Hepatocyte (in vitro differentiated cells): ENCODE measurements at regions not wholly inside any gene's neighbourhood (a gene's known extent, or its start where the extent isn't known, plus 50 kb on each side); places are given as distances from the start of the nearest gene placed in this dataset.
"Not testable (repeated sequence)": the region's sequence is repeated elsewhere in the genome, so short reads cannot be mapped to it uniquely, and the experiment has no call there.

Experiments used
- DNase-seq: peaks from one replicate; pipeline ENCODE4 v3.0.0-alpha.2; 2016; ENCODE audit warnings: low spot score
- H2AFZ ChIP-seq: fragments of 200-600 bp; sonication (generic); 2 replicates; pipeline ENCODE4 v1.6.0; 2016; ENCODE audit warnings: antibody characterized with exemption, mild to moderate bottlenecking
- H3K27ac ChIP-seq: fragments of 200-600 bp; sonication (generic); 2 replicates; pipeline ENCODE4 v1.5.1; 2016; ENCODE audit warnings: mild to moderate bottlenecking
- H3K27me3 ChIP-seq: fragments of 200-600 bp; sonication (generic); 2 replicates; pipeline ENCODE4 v1.6.1; 2016
- H3K36me3 ChIP-seq: fragments of 200-600 bp; sonication (generic); replicated peaks from 2 replicates; pipeline ENCODE4 v1.5.1; 2016; ENCODE audit warnings: low read depth; ENCODE audit not compliant: insufficient read depth
- H3K4me1 ChIP-seq: fragments of 200-600 bp; sonication (generic); 2 replicates; pipeline ENCODE4 v1.5.1; 2016; ENCODE audit warnings: mild to moderate bottlenecking, moderate library complexity; ENCODE audit not compliant: insufficient read depth
- H3K4me2 ChIP-seq: fragments of 200-600 bp; sonication (generic); 2 replicates; pipeline ENCODE4 v1.6.0; 2016
- H3K4me3 ChIP-seq: fragments of 200-600 bp; sonication (generic); 2 replicates; pipeline ENCODE4 v1.5.1; 2016; ENCODE audit warnings: mild to moderate bottlenecking
- H3K79me2 ChIP-seq: fragments of 200-600 bp; sonication (generic); 2 replicates; pipeline ENCODE4 v1.6.0; 2017; ENCODE audit warnings: mild to moderate bottlenecking
- H3K9me2 ChIP-seq: fragments of 200-600 bp; sonication (generic); replicated peaks from 2 replicates; pipeline ENCODE4 v1.6.0; 2017; ENCODE audit warnings: mild to moderate bottlenecking; ENCODE audit not compliant: insufficient read depth
- H3K9me3 ChIP-seq: fragments of 200-600 bp; sonication (generic); 2 replicates; pipeline ENCODE4 v1.5.1; 2016; ENCODE audit warnings: low read depth, mild to moderate bottlenecking
- H4K20me1 ChIP-seq: fragments of 200-600 bp; sonication (generic); 2 replicates; pipeline ENCODE4 v1.6.0; 2016; ENCODE audit warnings: mild to moderate bottlenecking; ENCODE audit not compliant: insufficient read depth, poor library complexity, severe bottlenecking
- CTCF ChIP-seq: fragments of 200-600 bp; sonication (generic); IDR thresholded peaks from 2 replicates; pipeline ENCODE4 v1.5.1; 2016; ENCODE audit warnings: antibody characterized with exemption, mild to moderate bottlenecking; ENCODE audit not compliant: poor library complexity
- EZH2 ChIP-seq: fragments of 200-600 bp; sonication (generic); IDR thresholded peaks from 2 replicates; pipeline ENCODE4 v1.6.1; 2016; ENCODE audit warnings: antibody characterized with exemption, mild to moderate bottlenecking, borderline replicate concordance
- EZH2phosphoT487 ChIP-seq: fragments of 200-600 bp; sonication (generic); IDR thresholded peaks from one replicate; pipeline ENCODE4 v1.6.1; 2018; ENCODE audit warnings: antibody characterized with exemption, mild to moderate bottlenecking, low read depth, moderate library complexity; ENCODE audit not compliant: unreplicated experiment, severe bottlenecking
- WGBS: methylation state at CpG from one replicate; pipeline ENCODE4 v1.1.6; 2016; ENCODE audit warnings: low lambda C conversion rate; ENCODE audit errors: missing lambda C conversion rate; 5-methylcytosine and 5-hydroxymethylcytosine counted together

- H3K4me2 ChIP-seq: no peak overlapping the region
- no peaks in the 10 kb centered on the region for H3K9me3 ChIP-seq
- DNase-seq: peak; percentile 13
- WGBS: 81% methylated on average over 4 of the region's 4 CpGs
- no peaks in the 10 kb centered on the region for H3K9me2 ChIP-seq
- no peak overlapping the region for H3K27ac ChIP-seq
- H3K27me3 ChIP-seq: no peaks in the 10 kb centered on the region
- TF ChIP-seq CTCF (no peak), EZH2phosphoT487 (no peak), EZH2 (no peak)
- H3K36me3 ChIP-seq: no peaks in the 10 kb centered on the region
- H3K79me2 ChIP-seq: no peaks in the 10 kb centered on the region
- H3K4me1 ChIP-seq: no peaks in the 10 kb centered on the region
- H3K4me3 ChIP-seq: no peak overlapping the region
- H2AFZ ChIP-seq: no peak overlapping the region
- no peaks in the 10 kb centered on the region for H4K20me1 ChIP-seq
Observed at GRCh38 chr6:22133357-22133756, 163.5 kb downstream of the PRL start.

GRCh38 chr6:22134308-22134707, 162.5 kb downstream of the PRL start:
- Histone ChIP-seq H3K9me2 (no peaks in the 10 kb centered on the region), H2AFZ (no peak overlapping the region), H3K27me3 (no peaks in the 10 kb centered on the region), H4K20me1 (no peaks in the 10 kb centered on the region), H3K9me3 (no peaks in the 10 kb centered on the region), H3K79me2 (no peaks in the 10 kb centered on the region), H3K4me2 (no peak overlapping the region), H3K4me3 (no peak overlapping the region), H3K27ac (no peak overlapping the region), H3K36me3 (no peaks in the 10 kb centered on the region), H3K4me1 (no peaks in the 10 kb centered on the region)
- TF ChIP-seq EZH2phosphoT487 (no peak), EZH2 (no peak), CTCF (no peak)
- no peak for DNase-seq
- WGBS: 95% methylated on average over 3 of the region's 3 CpGs

- 100% methylated on average over 1 of the region's 1 CpG for WGBS
- Histone ChIP-seq H3K9me2 (no peaks in the 10 kb centered on the region), H3K27me3 (no peaks in the 10 kb centered on the region), H3K4me3 (no peak overlapping the region), H3K4me2 (no peak overlapping the region), H3K9me3 (no peaks in the 10 kb centered on the region), H3K4me1 (no peaks in the 10 kb centered on the region), H4K20me1 (no peaks in the 10 kb centered on the region), H3K36me3 (no peaks in the 10 kb centered on the region), H3K27ac (no peak overlapping the region), H3K79me2 (no peaks in the 10 kb centered on the region), H2AFZ (no peak overlapping the region)
- DNase-seq: no peak
- no peak for TF ChIP-seq CTCF
- no peak for TF ChIP-seq EZH2
- no peak for TF ChIP-seq EZH2phosphoT487
Observed at GRCh38 chr6:22135395-22135794, 161.4 kb downstream of the PRL start.

- H4K20me1 ChIP-seq, H2AFZ ChIP-seq, H3K4me2 ChIP-seq, H3K9me3 ChIP-seq, H3K4me3 ChIP-seq, H3K79me2 ChIP-seq, H3K36me3 ChIP-seq, H3K4me1 ChIP-seq, H3K27me3 ChIP-seq, DNase-seq, H3K9me2 ChIP-seq: not testable (repeated sequence)
- peak overlapping the region; percentile 59 for H3K27ac ChIP-seq
- WGBS: 84% methylated on average over 10 of the region's 10 CpGs
Observed at GRCh38 chr6:22140736-22141135, 156.1 kb downstream of the PRL start.
